K562 (cell line): ENCODE measurements at regions not wholly inside any gene's neighbourhood (a gene's known extent, or its start where the extent isn't known, plus 50 kb on each side); places are given as distances from the start of the nearest gene placed in this dataset.

Source experiments
- ATAC-seq: fragments of 200-7000 bp; cut with Tn5 transposase; 3 replicates; pipeline ENCODE4 v1.9.1; 2020; ENCODE audit warnings: moderate library complexity
- BruUV-seq: library from RNA; stranded (reverse); fragments of 400-500 nt; replicated peaks from 2 replicates; lab custom pipeline; 2021; lab: Mats Ljungman, UMichigan
- CTCF ChIA-PET: fragments of 300-600 bp; formaldehyde crosslinking; extraction: SDS; loops from one replicate; lab custom pipeline; 2021; ENCODE audit warnings: low intra/inter-chr PET ratio; lab: Yijun Ruan, JAX
- POLR2A ChIA-PET: fragments of 300-600, 350-650 bp; sonication (Branson Sonifier 250); formaldehyde crosslinking; extraction: SDS; loops from one replicate; lab custom pipeline; 2021; ENCODE audit warnings: antibody characterized with exemption, inconsistent platforms; lab: Yijun Ruan, JAX
- DNase-seq, 4 experiments: peaks; one replicate each; pipeline versions ENCODE4 v3.0.0 to v3.0.0-alpha.2; 2011 to 2018; ENCODE audit warnings: low spot score in 3 of 4, mixed read lengths in 3 of 4; ENCODE audit errors: extremely low read depth in 1 of 4
- FAIRE-seq: peaks from 2 replicates; lab custom pipeline; 2011; peaks lifted over from hg19 to GRCh38; lab: Jason Lieb, UNC
- H2AFZ ChIP-seq: 2 replicates; pipeline ENCODE4 v1.6.0; 2011; ENCODE audit warnings: low read depth, low read length, control low read depth, inconsistent platforms
- H3K27ac ChIP-seq: fragments of 200-600 bp; 3 replicates; pipeline ENCODE4 v1.8.0; 2011; ENCODE audit warnings: low read depth, mild to moderate bottlenecking, control low read depth, inconsistent platforms, low read length, moderate library complexity, mixed read lengths; ENCODE audit errors: extremely low read depth
- H3K27me3 ChIP-seq, 2 experiments: fragments of 300-600 bp in 1 of 2; 2 replicates in 1 of 2; 3 replicates in 1 of 2; pipeline versions ENCODE4 v1.6.0 to v1.8.0; 2011; ENCODE audit warnings: inconsistent platforms in 2 of 2, low read length in 2 of 2, mild to moderate bottlenecking in 1 of 2, mixed read lengths in 1 of 2, moderate library complexity in 1 of 2; ENCODE audit not compliant: control insufficient read depth in 2 of 2, insufficient read depth in 2 of 2
- H3K36me3 ChIP-seq: fragments of 300-600 bp; 3 replicates; pipeline ENCODE4 v1.8.0; 2011; ENCODE audit warnings: mild to moderate bottlenecking, low read length, inconsistent platforms; ENCODE audit not compliant: control insufficient read depth, insufficient read depth
- H3K4me1 ChIP-seq, 2 experiments: fragments of 200-600 bp in 1 of 2; replicated peaks in 1 of 2; 2 replicates in 1 of 2; 3 replicates in 1 of 2; pipeline versions ENCODE4 v1.5.1 to v1.8.0; 2011; ENCODE audit warnings: inconsistent platforms in 2 of 2, low read length in 2 of 2, mild to moderate bottlenecking in 1 of 2, mixed read lengths in 1 of 2, moderate library complexity in 1 of 2; ENCODE audit not compliant: control insufficient read depth in 2 of 2, insufficient read depth in 2 of 2
- H3K4me2 ChIP-seq: 2 replicates; pipeline ENCODE4 v1.6.1; 2011; ENCODE audit warnings: low read length, control low read depth, inconsistent platforms, mixed read lengths; ENCODE audit not compliant: insufficient read depth
- H3K4me3 ChIP-seq: fragments of 200-600 bp; sonication (generic), shearing (Covaris generic); 2 replicates; pipeline ENCODE4 v1.5.1; 2016; ENCODE audit warnings: control low read depth, inconsistent platforms
- H3K79me2 ChIP-seq: fragments of 200-600 bp; 3 replicates; pipeline ENCODE4 v1.8.0; 2011; ENCODE audit warnings: low read length, inconsistent platforms; ENCODE audit not compliant: control insufficient read depth, insufficient read depth
- H3K9ac ChIP-seq, 2 experiments: 2 replicates each; pipeline versions ENCODE4 v1.6.0 to v1.6.1; 2011; ENCODE audit warnings: low read depth in 2 of 2, low read length in 2 of 2, control low read depth in 1 of 2, inconsistent platforms in 1 of 2, mild to moderate bottlenecking in 1 of 2, mixed read lengths in 1 of 2; ENCODE audit not compliant: insufficient read depth in 1 of 2
- H3K9me1 ChIP-seq: one replicate; pipeline ENCODE4 v1.6.0; 2011; ENCODE audit warnings: inconsistent platforms, mild to moderate bottlenecking, low read length, moderate library complexity; ENCODE audit not compliant: control insufficient read depth, insufficient read depth
- H3K9me3 ChIP-seq: replicated peaks from 2 replicates; pipeline ENCODE4 v1.5.1; 2011; ENCODE audit warnings: low read depth, low read length, inconsistent platforms; ENCODE audit not compliant: control insufficient read depth, insufficient read depth
- H4K20me1 ChIP-seq: replicated peaks from 2 replicates; pipeline ENCODE4 v1.6.1; 2011; ENCODE audit warnings: low read length, inconsistent platforms, mixed read lengths; ENCODE audit not compliant: control insufficient read depth, insufficient read depth
- BRD4 ChIP-seq: fragments of 200-600 bp; sonication (generic); IDR thresholded peaks from 2 replicates; pipeline ENCODE4 v1.6.1; 2017; ENCODE audit warnings: inconsistent platforms
- GTF2A2 ChIP-seq: IDR thresholded peaks from 2 replicates; pipeline ENCODE4 v1.6.1; 2016; ENCODE audit warnings: mild to moderate bottlenecking, missing genetic modification characterization, missing compliant biosample characterization
- PYGO2 ChIP-seq: fragments of 450-650 bp; IDR thresholded peaks from 2 replicates; pipeline ENCODE4 v1.6.1; 2016; ENCODE audit warnings: mild to moderate bottlenecking, missing genetic modification characterization, moderate library complexity, missing compliant biosample characterization
- ZNF57 ChIP-seq: fragments of 450-650 bp; formaldehyde crosslinking; IDR thresholded peaks from 2 replicates; pipeline ENCODE4 v1.4.0; 2020; ENCODE audit warnings: mild to moderate bottlenecking, moderate library complexity
- WGBS: fragments of 100-300 bp; shearing (Covaris generic); methylation state at CpG from one replicate; pipeline ENCODE4 v1.1.6; 2016; ENCODE audit warnings: low coverage, mixed read lengths; ENCODE audit not compliant: insufficient coverage; ENCODE audit errors: missing lambda C conversion rate; 5-methylcytosine and 5-hydroxymethylcytosine counted together
- in situ Hi-C: fragments of 300-500 bp; cut with MboI; formaldehyde crosslinking; loops from 4 replicates; pipeline ENCODE4 v1.15.0; 2018; ENCODE audit warnings: inconsistent platforms, mixed read lengths
- intact Hi-C: fragments of 100-400 bp; cut with micrococcal nuclease; formaldehyde crosslinking; loops from 2 replicates; pipeline ENCODE4 v1.14.2; 2022
- TF ChIP-seq, protein P1 (sequence below), 2 experiments: IDR thresholded peaks; 2 replicates each; pipeline ENCODE4 v1.6.1; 2012; ENCODE audit warnings: improper control_type of control experiment in 2 of 2, low read depth in 2 of 2, low read length in 2 of 2, borderline replicate concordance in 1 of 2

DNA sequence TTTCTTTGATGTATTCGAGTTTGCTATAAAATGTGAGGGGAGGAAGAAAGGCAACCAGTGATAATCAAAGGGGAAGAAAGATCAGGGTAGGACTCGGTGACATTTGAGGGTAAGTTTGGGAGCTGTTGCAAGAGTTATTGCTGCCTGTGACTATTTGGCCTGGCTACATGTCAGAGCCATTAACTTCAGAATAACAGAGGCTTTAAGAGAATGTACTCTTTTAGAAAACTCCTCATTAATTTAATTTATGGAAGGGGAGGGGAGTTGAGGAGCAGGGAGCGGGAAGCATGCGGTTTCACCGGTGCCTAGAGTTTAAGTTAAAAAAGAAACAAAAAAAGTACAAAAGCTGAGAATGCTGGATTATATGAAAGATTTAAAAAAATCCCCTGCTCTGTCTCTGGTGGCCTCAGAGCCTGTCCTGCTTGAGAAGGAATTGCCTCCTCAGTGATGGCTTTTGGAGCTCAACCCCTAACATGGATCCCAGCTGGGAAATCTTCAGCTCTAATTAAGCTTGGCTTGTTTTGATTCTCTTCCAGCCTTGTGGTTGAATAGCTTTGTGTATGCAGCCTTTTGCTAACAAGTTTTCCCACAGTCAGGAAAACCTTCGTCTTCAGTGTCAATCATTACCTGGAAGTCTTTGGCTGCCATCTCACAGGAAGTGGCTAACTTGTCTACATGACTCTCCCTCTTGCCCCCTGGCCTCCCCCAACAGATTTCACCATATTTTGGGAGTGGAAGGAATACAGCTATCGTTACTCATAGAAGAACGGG lies 238.2 kb downstream of the SOX4 start:
- H3K4me3 ChIP-seq = no peak overlapping the region
- no peak overlapping the region for H2AFZ ChIP-seq
- no peak overlapping the region for H3K27ac ChIP-seq
- H3K79me2 ChIP-seq = no peaks in the 10 kb centered on the region
- WGBS = 3% methylated on average over 8 of the region's 8 CpGs
- no peak for ATAC-seq
- no peak for DNase-seq
- TF ChIP-seq GTF2A2 (tag) = no peak
- no peak for TF ChIP-seq ZNF57 (CRISPR knock-in tag)
- TF ChIP-seq PYGO2 (tag) = no peak
- no peak for TF ChIP-seq BRD4
- TF ChIP-seq, protein P1, sequence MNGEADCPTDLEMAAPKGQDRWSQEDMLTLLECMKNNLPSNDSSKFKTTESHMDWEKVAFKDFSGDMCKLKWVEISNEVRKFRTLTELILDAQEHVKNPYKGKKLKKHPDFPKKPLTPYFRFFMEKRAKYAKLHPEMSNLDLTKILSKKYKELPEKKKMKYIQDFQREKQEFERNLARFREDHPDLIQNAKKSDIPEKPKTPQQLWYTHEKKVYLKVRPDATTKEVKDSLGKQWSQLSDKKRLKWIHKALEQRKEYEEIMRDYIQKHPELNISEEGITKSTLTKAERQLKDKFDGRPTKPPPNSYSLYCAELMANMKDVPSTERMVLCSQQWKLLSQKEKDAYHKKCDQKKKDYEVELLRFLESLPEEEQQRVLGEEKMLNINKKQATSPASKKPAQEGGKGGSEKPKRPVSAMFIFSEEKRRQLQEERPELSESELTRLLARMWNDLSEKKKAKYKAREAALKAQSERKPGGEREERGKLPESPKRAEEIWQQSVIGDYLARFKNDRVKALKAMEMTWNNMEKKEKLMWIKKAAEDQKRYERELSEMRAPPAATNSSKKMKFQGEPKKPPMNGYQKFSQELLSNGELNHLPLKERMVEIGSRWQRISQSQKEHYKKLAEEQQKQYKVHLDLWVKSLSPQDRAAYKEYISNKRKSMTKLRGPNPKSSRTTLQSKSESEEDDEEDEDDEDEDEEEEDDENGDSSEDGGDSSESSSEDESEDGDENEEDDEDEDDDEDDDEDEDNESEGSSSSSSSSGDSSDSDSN (IDR thresholded peaks at IDR 0.05; ENCODE audit: borderline replicate concordance in 1 of 2, low read depth in 2 of 2, low read length in 2 of 2) = no peak
- H3K4me2 ChIP-seq = no peak overlapping the region
- intact Hi-C loops (no loop called here), in situ Hi-C loops (no loop called here)
- H3K9me1 ChIP-seq = no peaks in the 10 kb centered on the region
- ChIA-PET POLR2A (interaction anchor here (0.8 kb wide), 1 partner anchor 58 kb away, joined by 3 read pairs; no protein-coding TSS in a partner anchor), CTCF (no interaction called here)
- no TSS peak for BruUV-seq
- peaks cover 1 to 5% of the 10 kb centered on the region in 2 experiments; a peak in 2 of 5 replicates for H3K27me3 ChIP-seq
- H3K9me3 ChIP-seq = no peaks in the 10 kb centered on the region
- no peaks in the 10 kb centered on the region for H3K4me1 ChIP-seq
- FAIRE-seq = no peak
- H3K9ac ChIP-seq = no peak overlapping the region
- no peaks in the 10 kb centered on the region for H3K36me3 ChIP-seq
- H4K20me1 ChIP-seq = no peaks in the 10 kb centered on the region
